Skin epidermis (tissue), 12 donors: ENCODE measurements at regions not wholly inside any gene's neighbourhood (a gene's known extent, or its start where the extent isn't known, plus 50 kb on each side); places are given as distances from the start of the nearest gene placed in this dataset.
"Not testable (repeated sequence)": the region's sequence is repeated elsewhere in the genome, so short reads cannot be mapped to it uniquely, and the experiment has no call there.

ENCODE experiments used
- H3K27ac ChIP-seq, 21 experiments: fragments of 200-600 bp; sonication (generic) in 11 of 21; one replicate each; pipeline ENCODE4 v1.5.0; 2020; ENCODE audit warnings: mild to moderate bottlenecking in 3 of 21, inconsistent platforms in 2 of 21, moderate library complexity in 2 of 21
- H3K4me3 ChIP-seq, 7 experiments: fragments of 200-600 bp; sonication (generic) in 2 of 7; one replicate each; pipeline ENCODE4 v1.5.0; 2020; ENCODE audit warnings: inconsistent platforms in 2 of 7, mild to moderate bottlenecking in 2 of 7, moderate library complexity in 1 of 7

DNA sequence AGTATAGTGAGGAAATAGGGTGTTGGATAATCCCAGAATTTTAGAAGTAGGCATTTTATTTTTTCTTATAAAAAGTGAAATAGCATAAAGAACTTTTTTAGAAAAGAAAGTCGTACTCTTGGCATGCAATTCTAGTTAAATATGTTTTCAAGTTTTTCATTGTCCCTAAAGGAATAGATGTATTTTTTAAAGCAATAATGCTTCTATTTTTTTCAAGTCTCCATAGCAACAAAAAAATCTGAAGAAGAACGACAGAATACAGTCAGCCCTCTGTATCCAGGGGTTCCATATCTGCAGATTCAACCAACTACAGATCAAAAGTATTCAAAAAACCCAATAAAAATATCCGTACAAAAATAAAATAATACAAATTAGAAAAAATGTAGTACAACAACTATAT, 538.2 kb downstream of the GLUD2 start:
- Histone ChIP-seq H3K4me3 (no peak overlapping the region), H3K27ac (no peak overlapping the region)

DNA sequence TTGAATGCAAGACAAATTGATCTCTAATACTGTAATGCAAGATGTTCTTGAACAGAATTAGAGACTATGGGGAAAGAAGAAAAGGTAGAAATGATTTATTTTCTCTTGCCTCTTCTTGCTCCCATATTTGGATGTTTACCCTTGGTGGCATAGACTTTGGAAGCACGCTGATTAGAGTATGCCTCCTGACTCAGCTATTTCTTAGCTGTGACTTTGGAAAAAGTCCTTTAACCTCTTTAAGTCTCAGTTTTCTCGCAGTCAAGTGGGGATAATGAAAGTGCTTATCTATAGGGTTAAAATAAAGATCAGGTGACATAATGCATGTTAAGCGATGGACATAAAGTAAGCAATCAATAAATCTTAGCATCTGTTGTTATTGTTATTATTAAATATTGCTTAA, 545.5 kb downstream of the GLUD2 start:
- H3K4me3 ChIP-seq = no peak overlapping the region
- no peak overlapping the region for H3K27ac ChIP-seq

DNA sequence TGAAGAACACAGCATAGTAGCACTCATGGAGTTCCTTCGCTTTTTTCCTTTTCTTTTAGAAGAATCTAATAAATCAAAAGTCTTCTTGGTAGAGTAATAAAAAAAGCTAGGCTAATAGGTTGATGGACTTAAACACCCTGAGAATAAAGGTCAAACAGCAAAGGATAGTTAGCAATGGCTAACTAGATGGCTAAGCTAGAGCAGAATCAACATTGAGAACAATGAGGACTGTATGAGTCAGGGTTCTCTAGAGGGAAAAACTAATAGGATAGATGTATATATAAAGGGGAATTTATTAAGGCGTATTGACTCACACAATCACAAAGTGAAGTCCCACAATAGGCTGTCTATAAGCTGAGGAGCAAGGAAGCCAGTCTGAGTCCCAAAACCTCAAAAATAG, 550.9 kb downstream of the GLUD2 start:
- Histone ChIP-seq H3K4me3 (no peak overlapping the region), H3K27ac (no peak overlapping the region)

DNA sequence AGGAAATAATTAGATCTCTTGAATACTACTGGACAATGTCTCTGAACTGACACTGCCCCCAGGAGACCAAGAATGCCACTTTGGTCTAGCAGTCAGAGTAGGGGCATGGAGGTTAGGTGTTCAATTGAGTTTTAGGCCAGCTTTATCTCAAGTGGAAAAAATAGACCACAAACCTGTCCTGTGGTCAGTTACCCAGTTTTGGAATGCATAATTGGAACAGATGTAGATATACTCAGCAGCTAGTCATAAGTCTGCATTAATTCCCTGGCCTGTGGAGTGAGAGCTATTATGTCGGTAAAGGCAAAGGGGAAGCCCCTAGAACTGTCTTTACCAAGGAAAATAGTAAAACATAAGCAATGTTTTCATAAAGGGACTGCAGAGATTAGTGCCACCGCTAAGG, 587.7 kb downstream of the GLUD2 start:
- Histone ChIP-seq H3K4me3 (no peak overlapping the region), H3K27ac (no peak overlapping the region)

DNA sequence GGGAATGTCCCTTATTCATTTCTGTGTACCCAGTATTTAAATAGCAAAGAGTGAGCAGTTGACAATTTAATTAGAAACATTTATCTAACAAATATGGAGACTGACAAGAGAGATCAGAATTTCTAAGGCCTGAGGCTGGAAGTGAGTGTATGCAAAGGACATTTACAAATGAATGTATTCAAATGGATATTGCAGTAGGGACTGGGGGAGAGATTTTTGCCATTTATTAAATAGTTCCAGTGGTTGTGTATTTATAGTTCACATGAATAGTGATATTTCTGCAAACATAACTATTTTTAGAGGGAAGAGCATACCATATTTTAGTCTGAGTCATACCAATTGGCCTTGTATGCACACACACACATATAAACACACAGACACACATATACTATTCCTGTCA, 592.4 kb downstream of the GLUD2 start:
- Histone ChIP-seq H3K4me3 (no peak overlapping the region), H3K27ac (no peak overlapping the region)

DNA sequence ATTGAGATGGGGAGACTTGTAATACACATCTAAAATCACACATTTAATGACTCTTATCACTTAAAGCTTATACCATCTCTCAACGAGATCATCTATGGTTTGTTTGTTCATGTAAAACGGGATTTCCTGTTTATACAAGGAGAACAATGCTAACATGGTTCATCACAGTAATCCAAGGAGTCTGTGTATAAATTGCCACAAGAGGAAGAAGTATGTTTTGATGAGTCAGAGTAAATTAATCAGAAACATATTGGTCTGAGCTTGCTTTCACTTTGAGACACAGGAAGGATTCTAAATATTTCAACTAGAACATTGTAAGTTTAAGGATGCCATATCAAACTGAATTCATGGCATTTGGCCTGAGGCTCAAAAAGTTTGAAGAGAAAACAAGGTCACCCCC, 594.1 kb downstream of the GLUD2 start:
- no peak overlapping the region for H3K4me3 ChIP-seq
- H3K27ac ChIP-seq = no peak overlapping the region

DNA sequence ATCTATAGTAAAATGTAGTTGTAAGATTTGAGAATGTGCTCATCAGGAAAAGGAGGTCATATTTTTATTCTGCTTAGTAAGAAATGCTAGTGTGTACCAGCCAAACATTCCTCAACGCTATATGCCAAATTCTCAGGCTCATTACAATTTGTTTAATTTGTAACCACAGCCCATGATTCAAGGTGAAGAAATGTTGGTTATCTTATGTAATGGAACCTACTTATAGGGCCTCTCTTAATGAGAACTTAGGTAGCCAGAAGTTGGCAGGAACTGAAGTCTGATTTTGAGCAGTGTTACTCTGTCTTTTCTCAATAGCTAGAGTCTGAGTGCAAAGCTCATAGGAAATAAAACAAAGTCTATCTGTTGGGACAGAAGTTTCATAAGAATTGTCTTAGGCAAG, 595.0 kb downstream of the GLUD2 start:
- H3K27ac ChIP-seq = peak overlapping the region in 1 of 21 experiments; percentile 18

DNA sequence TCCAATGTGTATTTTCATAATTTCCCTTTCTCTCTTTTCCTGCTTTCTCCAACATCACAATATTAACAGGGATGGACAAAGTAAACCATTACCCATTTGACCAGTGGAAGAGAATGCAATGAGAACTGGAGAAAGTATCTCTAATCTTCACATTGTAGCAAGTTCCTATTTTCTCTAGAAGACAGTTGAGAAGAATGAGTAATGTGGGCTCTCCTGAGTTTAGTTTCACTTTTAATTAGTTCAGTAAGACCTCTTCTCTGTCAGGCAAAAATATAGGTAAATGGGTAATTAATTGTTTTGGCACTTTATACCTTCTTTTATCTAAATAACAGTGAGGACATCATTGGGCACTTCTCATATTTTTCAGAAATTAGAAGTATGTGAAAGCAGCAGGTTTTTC, 602.0 kb downstream of the GLUD2 start:
- H3K4me3 ChIP-seq = no peak overlapping the region
- no peak overlapping the region for H3K27ac ChIP-seq

More for the DNA sequence above, 595.0 kb downstream of the GLUD2 start:
- no peak overlapping the region for H3K4me3 ChIP-seq

DNA sequence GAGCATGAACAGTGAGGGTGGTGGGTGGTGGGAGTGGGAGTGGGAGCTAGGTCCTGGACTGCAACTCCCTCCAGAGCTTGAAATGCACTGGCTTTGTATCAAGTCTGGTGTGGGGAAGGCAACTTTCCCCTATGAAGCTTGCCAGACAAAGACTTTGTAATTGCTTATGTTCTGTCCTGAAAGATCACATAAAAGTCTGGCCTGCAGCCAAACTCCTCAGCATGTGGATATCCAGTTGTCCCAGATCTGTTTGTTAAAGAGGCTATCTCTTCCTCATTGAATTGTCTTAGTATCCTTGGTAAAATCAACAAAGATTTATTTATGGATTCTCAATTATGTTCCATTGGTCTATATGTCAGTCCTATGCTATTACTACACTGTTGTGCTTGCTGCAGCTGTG, 607.9 kb downstream of the GLUD2 start:
- H3K4me3 ChIP-seq = no peak overlapping the region
- no peak overlapping the region for H3K27ac ChIP-seq

DNA sequence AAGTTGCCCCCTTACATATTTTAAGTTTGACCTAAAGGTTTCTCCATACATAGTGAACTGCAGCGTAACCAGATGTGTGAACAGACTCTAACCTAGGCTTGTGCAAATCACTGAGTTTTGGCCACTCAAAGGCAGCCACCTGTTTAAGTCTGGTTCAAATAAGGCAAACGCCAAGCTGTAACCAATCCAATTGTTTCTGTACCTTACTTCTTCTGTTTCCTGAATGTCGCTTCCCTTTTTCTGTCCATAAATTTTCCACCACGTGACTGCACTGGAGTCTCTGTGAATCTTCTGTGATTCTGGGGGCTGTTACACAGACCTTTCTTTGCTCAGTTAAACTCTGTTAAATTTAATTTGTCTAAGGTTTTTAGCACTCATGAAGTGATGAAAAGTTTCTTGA, 618.8 kb downstream of the GLUD2 start:
- Histone ChIP-seq H3K4me3 (no peak overlapping the region), H3K27ac (no peak overlapping the region)

DNA sequence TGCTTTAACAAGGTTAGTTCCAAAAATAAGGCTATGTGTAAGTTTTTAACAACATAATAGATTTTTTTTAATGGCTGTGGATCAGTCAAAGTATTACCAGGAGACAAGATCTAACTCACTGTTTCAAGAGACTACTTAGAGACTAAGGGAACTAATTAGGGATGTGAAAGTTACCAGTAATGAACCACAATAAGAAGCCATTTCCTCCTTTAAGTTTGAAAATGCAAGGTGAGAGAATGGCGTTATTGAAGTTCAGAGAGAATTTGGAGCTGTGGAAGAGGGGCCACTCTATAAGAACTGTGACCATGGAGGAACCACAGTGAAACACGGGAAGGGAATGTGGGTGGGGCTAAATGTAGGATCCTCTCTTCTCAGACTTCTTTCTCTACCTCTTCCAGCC, 624.2 kb downstream of the GLUD2 start:
- no peak overlapping the region for H3K27ac ChIP-seq
- no peak overlapping the region for H3K4me3 ChIP-seq

DNA sequence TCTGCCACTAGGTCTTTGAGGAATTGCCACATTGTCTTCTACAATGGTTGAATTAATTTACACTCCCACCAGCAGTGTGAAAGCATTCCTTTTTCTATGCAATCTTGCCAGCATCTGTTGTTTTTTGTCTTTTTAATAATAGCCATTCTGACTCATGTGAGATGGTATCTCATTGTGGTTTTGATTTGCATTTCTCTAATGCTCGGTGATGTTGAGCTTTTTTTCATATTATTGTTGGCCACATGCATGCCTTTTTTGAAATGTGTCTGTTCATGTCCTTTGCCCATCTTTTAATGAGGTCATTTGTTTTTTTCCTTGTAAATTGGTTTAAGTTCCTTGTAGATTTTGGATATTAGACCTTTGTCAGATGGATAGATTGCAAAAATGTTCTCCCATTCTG, 661.8 kb downstream of the GLUD2 start:
- H3K27ac ChIP-seq, H3K4me3 ChIP-seq: not testable (repeated sequence)

DNA sequence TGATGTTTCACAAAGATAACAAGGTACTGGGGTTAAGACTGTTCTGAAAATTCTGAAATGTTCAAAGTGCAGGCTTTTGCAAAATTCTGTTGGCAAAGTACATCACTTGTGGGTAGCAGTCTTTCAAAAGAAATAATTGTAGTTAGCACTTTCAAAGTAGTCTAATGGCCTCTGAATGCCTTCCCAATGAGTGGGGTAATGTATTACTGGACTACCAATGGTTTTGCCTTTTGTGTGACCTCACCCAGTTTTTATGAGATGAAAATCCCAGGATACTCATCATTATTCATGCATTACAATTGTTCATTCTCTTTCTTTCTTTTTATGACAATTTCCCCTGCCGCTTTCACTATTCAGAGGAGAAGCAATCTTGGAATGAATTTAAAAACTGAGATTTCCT, 686.1 kb downstream of the GLUD2 start:
- Histone ChIP-seq H3K4me3 (no peak overlapping the region), H3K27ac (no peak overlapping the region)

DNA sequence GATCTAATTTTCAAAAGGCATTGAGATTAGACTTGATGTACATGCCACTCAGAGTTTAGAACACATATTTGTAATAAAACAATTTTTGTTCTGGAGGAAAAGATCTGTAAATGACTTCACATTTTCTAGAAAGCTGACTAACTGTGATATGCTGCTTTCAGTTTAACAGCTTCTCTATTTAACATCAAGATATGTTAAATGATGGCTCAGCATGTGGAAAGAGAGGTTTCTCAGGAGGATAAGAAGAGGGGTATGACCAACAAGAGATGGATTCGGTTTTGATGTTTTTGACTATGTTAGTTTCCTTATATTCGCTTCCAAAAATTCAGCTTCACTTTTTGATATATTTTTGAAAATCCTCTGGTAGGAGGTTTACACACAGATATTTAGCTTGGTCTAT, 698.7 kb downstream of the GLUD2 start:
- Histone ChIP-seq H3K27ac (no peak overlapping the region), H3K4me3 (no peak overlapping the region)

DNA sequence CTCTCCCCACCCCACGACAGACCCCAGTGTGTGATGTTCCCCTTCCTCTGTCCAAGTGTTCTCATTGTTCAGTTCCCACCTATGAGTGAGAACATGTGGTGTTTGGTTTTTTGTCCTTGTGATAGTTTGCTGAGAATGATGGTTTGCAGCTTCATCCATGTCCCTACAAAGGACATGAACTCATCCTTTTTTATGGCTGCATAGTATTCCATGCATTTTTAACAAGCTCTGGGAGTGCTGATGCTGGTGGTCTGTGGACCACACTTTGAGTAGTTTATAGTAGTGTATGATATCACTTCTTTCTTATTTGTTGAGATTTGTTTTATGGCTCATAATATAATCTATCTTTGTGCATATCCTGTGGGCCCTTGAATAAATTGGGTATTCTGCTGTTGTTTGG, 706.2 kb downstream of the GLUD2 start:
- H3K4me3 ChIP-seq, H3K27ac ChIP-seq: not testable (repeated sequence)

DNA sequence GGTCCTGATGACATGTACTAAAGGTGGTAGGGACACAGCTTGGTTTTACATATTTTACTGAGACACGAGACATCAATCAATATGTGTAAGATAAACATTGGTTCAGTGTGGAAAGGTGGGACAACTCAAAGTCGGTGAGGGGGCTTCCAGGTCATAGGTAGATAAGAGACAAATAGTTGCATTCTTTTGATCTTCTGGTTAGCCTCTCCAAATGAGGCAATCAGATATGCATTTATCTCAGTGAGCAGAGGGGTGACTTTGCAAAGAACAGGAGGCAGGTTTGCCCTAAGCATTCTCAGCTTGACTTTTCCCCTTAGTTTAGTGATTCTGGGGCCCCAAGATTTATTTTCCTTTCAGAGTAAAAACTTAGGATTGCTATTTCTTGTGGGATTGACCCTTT, 706.9 kb downstream of the GLUD2 start:
- H3K27ac ChIP-seq = no peak overlapping the region

DNA sequence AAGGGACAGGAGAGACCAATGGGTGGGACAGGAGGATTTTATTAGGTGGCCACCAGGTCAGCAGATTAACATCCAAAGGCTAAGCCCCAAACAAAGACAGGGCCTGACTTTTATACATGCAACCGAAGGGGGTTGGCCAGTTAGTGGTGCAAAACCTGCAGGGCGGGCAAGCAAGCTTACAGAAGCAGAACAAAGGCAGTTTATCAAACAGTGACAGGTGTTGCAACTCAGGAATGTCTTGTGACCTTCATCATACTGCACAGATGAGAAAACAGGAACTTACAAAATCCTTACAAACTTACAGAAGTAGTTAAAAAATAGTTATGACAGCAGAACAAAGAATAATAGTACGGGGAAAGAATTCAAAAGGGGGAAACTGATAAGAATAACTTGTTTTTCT, 708.1 kb downstream of the GLUD2 start:
- Histone ChIP-seq H3K27ac (no peak overlapping the region), H3K4me3 (no peak overlapping the region)

More for the DNA sequence above, 706.9 kb downstream of the GLUD2 start:
- H3K4me3 ChIP-seq = no peak overlapping the region

DNA sequence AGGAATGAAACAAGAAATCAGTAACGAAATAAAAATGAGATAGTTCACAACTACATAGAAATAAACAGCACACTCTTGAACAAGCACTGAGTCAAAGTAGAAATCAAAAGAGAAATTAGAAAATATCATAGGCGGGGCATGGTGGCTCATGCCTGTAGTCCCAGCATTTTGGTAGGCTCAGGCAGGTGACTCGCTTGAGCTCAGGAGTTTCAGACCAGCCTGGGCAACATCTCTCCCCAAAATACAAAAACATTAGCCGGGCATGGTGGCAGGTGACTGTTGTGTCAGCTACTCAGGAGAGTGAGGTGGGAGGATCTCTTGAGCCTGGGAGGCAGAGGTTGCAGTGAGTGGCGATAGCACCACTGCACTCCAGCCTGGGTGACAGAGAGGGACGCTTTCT, 714.4 kb downstream of the GLUD2 start:
- Histone ChIP-seq H3K4me3 (no peak overlapping the region), H3K27ac (no peak overlapping the region)

DNA sequence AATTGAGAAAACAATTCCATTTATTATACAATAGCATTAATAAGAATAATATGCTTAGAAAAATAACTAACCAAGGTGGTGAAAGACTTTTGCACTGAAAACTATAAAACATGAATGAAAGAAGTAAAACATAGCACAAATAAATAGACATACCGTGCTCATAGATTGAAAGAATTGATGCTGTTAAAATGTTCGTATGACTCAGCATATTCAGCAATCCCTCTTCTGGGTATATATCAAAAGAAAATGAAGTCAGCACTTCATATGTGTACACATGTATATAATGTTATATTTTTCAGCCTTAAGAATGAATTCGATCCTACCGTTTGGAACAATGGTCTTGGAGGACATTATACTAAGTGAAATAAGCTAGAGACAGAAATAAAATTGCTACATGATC, 716.3 kb downstream of the GLUD2 start:
- no peak overlapping the region for H3K4me3 ChIP-seq
- H3K27ac ChIP-seq = no peak overlapping the region

DNA sequence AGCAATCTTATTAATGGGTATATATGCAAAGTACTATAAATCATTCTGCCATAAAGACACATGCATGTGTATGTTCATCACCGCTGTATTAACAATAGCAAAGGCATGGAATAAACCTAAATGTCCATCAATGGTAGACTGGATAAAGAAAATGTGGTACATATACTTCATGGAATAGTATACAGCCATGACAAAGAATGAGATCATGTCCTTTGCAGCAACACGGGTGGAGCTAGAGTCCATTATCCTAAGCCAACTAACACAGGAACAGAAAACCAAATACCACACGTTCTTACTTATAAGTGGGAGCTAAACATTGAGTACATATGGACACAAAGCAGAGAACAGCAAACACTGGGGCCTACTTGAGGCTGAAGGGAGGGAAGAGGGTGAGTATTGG, 720.8 kb downstream of the GLUD2 start:
- H3K27ac ChIP-seq, H3K4me3 ChIP-seq: not testable (repeated sequence)

DNA sequence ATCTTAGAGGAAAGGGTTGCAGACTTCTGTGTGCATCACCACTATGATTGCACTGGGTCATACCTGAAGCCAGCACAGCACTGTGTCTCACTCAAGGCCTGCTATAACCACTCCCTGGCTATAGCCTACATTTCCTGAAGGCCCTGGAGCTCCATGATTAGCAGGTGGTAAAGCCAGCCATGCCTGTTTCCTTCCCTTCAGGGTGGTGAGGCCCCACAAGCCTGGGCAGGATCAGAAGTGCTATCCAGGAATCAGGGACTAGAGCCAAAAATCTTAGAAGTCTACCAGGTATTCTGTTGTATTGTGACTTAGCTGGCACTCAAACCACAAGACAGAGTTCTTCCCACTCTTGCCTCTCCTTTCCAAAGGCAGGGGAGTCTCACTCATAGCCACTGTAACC, 734.6 kb downstream of the GLUD2 start:
- no peak overlapping the region for H3K27ac ChIP-seq
- H3K4me3 ChIP-seq = no peak overlapping the region

DNA sequence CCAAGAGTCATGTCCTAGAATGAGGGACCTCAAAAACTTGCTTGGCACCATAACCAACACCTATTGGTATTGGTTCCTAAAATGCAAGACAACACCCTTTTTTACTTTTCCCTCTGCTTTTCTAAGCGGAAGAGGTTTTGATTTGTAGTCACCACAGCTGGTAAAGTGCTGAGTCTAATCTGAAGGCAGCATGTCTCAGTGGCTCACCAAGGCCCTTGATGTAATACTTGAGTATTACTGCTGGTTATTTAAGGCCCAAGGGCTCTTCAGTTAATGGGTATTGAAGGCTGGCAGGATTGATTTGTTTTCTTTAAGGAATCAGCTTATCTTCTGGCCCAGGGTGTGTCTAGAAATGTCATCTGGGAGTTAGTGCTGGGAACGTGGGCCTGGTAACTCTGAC, 735.1 kb downstream of the GLUD2 start:
- Histone ChIP-seq H3K4me3 (no peak overlapping the region), H3K27ac (no peak overlapping the region)

DNA sequence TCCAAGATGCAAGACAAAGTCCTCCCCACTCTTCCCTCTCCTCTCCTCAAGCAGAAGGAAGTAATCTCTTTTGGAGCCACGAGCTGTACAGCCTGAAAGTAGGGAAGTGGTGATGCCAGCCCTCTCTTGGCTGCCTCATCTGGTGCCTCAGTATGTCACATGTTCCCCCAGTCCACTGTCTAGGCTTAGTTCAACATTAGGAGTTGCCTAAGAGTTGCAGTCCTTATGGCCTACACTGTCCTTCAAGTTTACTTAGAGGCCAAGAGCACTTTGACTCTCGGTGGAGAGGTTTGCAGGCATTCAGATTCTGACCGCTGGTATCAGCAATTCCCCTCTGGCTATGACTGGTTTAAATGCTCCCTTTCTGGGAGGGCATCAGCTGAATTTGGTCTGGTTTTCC, 735.6 kb downstream of the GLUD2 start:
- Histone ChIP-seq H3K27ac (no peak overlapping the region), H3K4me3 (no peak overlapping the region)
